ENCODE measurements at regions not wholly inside any gene's neighbourhood (a gene's known extent, or its start where the extent isn't known, plus 50 kb on each side); places are given as distances from the start of the nearest gene placed in this dataset.

DNA sequence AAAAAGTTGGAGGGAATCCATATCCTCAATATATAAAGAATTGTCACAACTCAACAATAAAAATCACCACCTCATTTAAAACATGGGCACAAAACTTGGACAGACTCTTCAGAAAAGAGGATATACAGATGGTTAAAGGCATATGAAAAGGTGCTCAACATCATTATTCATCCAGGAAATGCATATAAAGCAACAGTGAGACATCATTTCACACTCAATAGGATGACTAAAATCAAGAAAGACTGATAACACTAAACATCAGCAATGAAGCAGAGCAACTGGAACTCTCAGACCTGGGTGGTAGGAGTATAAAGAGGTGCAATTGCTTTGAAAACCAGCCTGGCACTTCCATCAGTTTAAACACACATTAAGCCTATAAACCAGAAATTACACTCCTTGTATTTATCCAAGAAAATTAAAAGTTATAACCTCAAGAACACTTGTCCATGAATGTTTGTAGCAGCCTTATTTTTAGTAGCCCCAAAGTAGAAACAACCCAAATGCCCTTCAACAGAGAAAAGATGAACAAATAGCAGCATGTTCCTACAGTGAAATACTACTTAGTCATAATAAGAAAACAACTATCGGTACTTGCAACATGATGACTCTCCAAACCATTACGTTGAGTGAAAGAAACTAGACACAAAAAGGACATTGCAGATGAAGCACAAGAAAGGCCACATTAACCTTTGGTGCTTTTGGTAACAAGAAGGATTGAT is 79.1 kb upstream of the TANC1 start:
- Histone ChIP-seq H3K27ac (no peak overlapping the region), H3K27me3 (no peaks in the 10 kb centered on the region), H3K4me2 (no peak overlapping the region), H3K4me1 (no peaks in the 10 kb centered on the region), H3K9ac (no peak overlapping the region), H3K4me3 (no peak overlapping the region), H3K9me3 (replicated peaks in 1 of 11) (no peaks in the 10 kb centered on the region), H4K20me1 (no peaks in the 10 kb centered on the region), H3K36me3 (no peaks in the 10 kb centered on the region)
- no peak for TF ChIP-seq Cebpa-rat (IDR thresholded peaks at IDR 0.05)

- Histone ChIP-seq H3K36me3 (no peaks in the 10 kb centered on the region), H3K27ac (no peak overlapping the region), H3K4me2 (no peak overlapping the region), H3K4me3 (no peak overlapping the region), H3K9me3 (replicated peaks in 1 of 11) (no peaks in the 10 kb centered on the region), H3K4me1 (no peaks in the 10 kb centered on the region), H3K9ac (no peak overlapping the region), H4K20me1 (no peaks in the 10 kb centered on the region), H3K27me3 (no peaks in the 10 kb centered on the region)
- no peak for TF ChIP-seq Cebpa-rat (IDR thresholded peaks at IDR 0.05)
Measured at GRCh38 chr2:158890296-158890905, 78.0 kb upstream of the TANC1 start.

DNA sequence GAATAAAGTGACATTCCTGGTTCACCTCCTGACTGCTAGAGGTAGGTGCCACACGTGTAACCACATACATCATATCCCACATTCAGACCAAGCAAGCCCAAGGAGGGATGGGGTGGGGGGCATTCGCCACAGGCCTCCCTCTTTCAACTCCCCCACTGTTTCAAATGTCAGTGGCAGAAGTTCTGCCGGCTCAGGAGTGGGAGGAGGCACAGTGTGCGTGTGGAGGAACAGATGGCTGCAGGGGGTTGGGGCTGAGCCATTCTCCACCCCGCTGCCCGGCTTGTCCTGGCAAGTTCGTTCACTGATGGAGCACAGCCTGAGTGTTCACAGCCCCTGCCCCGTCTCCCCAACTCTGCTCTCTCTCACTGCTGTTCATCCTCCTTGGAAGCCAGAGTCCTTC is 75.4 kb upstream of the TANC1 start:
- no peaks in the 10 kb centered on the region for H3K27me3 ChIP-seq
- H3K4me2 ChIP-seq, result no peak overlapping the region
- H3K27ac ChIP-seq, result no peak overlapping the region
- no peaks in the 10 kb centered on the region for H3K9me3 ChIP-seq (replicated peaks in 1 of 11)
- H4K20me1 ChIP-seq, result no peaks in the 10 kb centered on the region
- TF ChIP-seq Cebpa-rat (IDR thresholded peaks at IDR 0.05), result no peak
- no peaks in the 10 kb centered on the region for H3K4me1 ChIP-seq
- no peak overlapping the region for H3K9ac ChIP-seq
- H3K36me3 ChIP-seq, result no peaks in the 10 kb centered on the region
- H3K4me3 ChIP-seq, result no peak overlapping the region

GRCh38 chr2:158893474-158893873 is 75.0 kb upstream of the TANC1 start:
- H3K9ac ChIP-seq, result no peak overlapping the region
- no peaks in the 10 kb centered on the region for H3K36me3 ChIP-seq
- no peaks in the 10 kb centered on the region for H3K27me3 ChIP-seq
- no peak overlapping the region for H3K4me2 ChIP-seq
- no peak for TF ChIP-seq Cebpa-rat (IDR thresholded peaks at IDR 0.05)
- no peaks in the 10 kb centered on the region for H4K20me1 ChIP-seq
- H3K4me3 ChIP-seq, result no peak overlapping the region
- no peaks in the 10 kb centered on the region for H3K4me1 ChIP-seq
- no peaks in the 10 kb centered on the region for H3K9me3 ChIP-seq (replicated peaks in 1 of 11)
- no peak overlapping the region for H3K27ac ChIP-seq

DNA sequence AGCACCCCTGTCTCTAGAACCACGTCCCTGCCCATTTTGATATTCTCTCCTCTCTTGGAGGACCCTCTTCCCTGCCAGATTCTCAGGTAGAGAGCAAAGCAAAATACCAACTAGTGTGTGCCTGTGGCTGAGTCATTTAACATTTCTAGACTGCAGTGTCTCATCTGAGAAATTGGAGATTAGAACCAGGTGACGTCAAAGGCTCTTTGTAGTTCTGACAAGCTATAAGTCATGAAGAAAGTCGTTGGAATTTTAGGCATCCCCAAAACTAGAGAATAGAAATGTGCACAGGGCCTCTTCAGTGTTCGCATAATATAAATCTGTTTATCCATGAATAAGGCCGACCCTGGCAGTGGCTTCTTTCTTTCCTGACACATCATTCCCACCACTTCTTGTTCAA is 74.4 kb upstream of the TANC1 start:
- H3K4me2 ChIP-seq, result no peak overlapping the region
- H3K27ac ChIP-seq, result no peak overlapping the region
- H4K20me1 ChIP-seq, result no peaks in the 10 kb centered on the region
- H3K27me3 ChIP-seq, result no peaks in the 10 kb centered on the region
- TF ChIP-seq Cebpa-rat (IDR thresholded peaks at IDR 0.05), result no peak
- H3K9ac ChIP-seq, result no peak overlapping the region
- no peak overlapping the region for H3K4me3 ChIP-seq
- no peaks in the 10 kb centered on the region for H3K36me3 ChIP-seq
- H3K4me1 ChIP-seq, result no peaks in the 10 kb centered on the region
- no peaks in the 10 kb centered on the region for H3K9me3 ChIP-seq (replicated peaks in 1 of 11)

DNA sequence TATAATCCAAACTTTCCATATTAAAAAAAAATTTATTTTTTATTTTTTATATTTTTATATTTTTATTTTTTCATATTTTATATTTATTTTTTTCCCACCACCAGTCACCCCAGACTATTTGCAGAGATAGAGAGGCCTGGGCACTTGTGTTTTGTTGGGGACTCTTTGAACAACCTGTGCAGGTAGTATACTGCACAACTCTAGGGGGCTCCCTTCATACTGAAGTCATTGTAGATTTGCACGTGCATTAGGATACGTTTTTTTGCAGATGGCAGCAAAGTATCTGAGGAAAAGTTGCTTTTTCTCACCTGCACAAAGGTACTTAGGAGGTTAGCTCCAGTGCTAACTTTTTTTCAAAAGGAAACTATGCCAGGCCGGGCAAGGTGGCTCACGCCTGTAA is 73.9 kb upstream of the TANC1 start:
- TF ChIP-seq Cebpa-rat (IDR thresholded peaks at IDR 0.05), result no peak
- Histone ChIP-seq H3K4me3 (no peak overlapping the region), H3K27ac (no peak overlapping the region), H3K4me1 (no peaks in the 10 kb centered on the region), H3K9ac (no peak overlapping the region), H3K9me3 (replicated peaks in 1 of 11) (no peaks in the 10 kb centered on the region), H4K20me1 (no peaks in the 10 kb centered on the region), H3K36me3 (no peaks in the 10 kb centered on the region), H3K4me2 (no peak overlapping the region), H3K27me3 (no peaks in the 10 kb centered on the region)

DNA sequence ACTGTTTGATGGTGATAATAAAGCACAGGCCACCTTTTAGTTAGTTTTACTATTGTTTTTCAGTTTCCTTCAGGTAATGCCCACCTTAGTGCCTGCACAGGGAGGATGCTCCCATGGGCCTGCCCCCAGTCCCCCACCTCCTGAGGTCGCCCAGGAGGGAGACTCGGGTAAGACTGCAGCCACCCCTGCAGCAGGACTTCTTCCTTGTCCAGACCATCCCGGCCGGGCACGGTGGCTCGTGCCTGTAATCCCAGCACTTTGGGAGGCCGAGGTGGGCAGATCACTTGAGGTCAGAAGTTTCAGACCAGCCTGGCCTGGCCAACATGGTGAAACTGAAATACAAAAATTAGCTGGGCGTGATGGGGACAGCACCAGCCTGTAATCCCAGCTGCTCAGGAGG is 68.1 kb upstream of the TANC1 start:
- Histone ChIP-seq H3K9ac (peak overlapping the region in 1 of 11 experiments; percentile 21; a peak in 1 of 22 replicates), H3K4me2 (no peak overlapping the region), H3K36me3 (no peaks in the 10 kb centered on the region), H4K20me1 (no peaks in the 10 kb centered on the region), H3K27me3 (no peaks in the 10 kb centered on the region), H3K27ac (no peak overlapping the region), H3K4me3 (no peak overlapping the region), H3K9me3 (replicated peaks in 1 of 11) (no peaks in the 10 kb centered on the region), H3K4me1 (no peaks in the 10 kb centered on the region)
- TF ChIP-seq Cebpa-rat (IDR thresholded peaks at IDR 0.05), result no peak

- H3K4me1 ChIP-seq, result no peaks in the 10 kb centered on the region
- no peak for TF ChIP-seq Cebpa-rat (IDR thresholded peaks at IDR 0.05)
- no peak overlapping the region for H3K4me2 ChIP-seq
- no peaks in the 10 kb centered on the region for H3K9me3 ChIP-seq (replicated peaks in 1 of 11)
- no peaks in the 10 kb centered on the region for H4K20me1 ChIP-seq
- no peak overlapping the region for H3K4me3 ChIP-seq
- no peaks in the 10 kb centered on the region for H3K27me3 ChIP-seq
- H3K27ac ChIP-seq, result no peak overlapping the region
- no peak overlapping the region for H3K9ac ChIP-seq
- no peaks in the 10 kb centered on the region for H3K36me3 ChIP-seq
Measured at GRCh38 chr2:158902005-158902398, 66.4 kb upstream of the TANC1 start.

GRCh38 chr2:158903711-158904405 is 64.6 kb upstream of the TANC1 start:
- H3K27me3 ChIP-seq, result no peaks in the 10 kb centered on the region
- no peaks in the 10 kb centered on the region for H3K36me3 ChIP-seq
- H3K27ac ChIP-seq, result no peak overlapping the region

More at GRCh38 chr2:158903711-158904405, 64.6 kb upstream of the TANC1 start:
- Histone ChIP-seq H3K9ac (no peak overlapping the region), H3K4me3 (no peak overlapping the region), H4K20me1 (no peaks in the 10 kb centered on the region), H3K4me1 (no peaks in the 10 kb centered on the region), H3K4me2 (no peak overlapping the region), H3K9me3 (replicated peaks in 1 of 11) (no peaks in the 10 kb centered on the region)
- TF ChIP-seq Cebpa-rat (IDR thresholded peaks at IDR 0.05), result no peak
